Brain microvascular endothelial cell (primary cell): ENCODE measurements at regions not wholly inside any gene's neighbourhood (a gene's known extent, or its start where the extent isn't known, plus 50 kb on each side); places are given as distances from the start of the nearest gene placed in this dataset.

Experiments
- DNase-seq: peaks from one replicate; pipeline ENCODE4 v3.0.0-alpha.2; 2020
- H3K27ac ChIP-seq: fragments of 250-450 bp; sonication (Bioruptor Pico); 2 replicates; pipeline ENCODE4 v1.5.1; 2020; ENCODE audit warnings: mild to moderate bottlenecking, moderate library complexity
- H3K27me3 ChIP-seq: fragments of 250-450 bp; sonication (Bioruptor Pico); replicated peaks from 2 replicates; pipeline ENCODE4 v1.5.1; 2020; ENCODE audit warnings: mild to moderate bottlenecking
- H3K36me3 ChIP-seq: fragments of 250-450 bp; sonication (Bioruptor Pico); replicated peaks from 2 replicates; pipeline ENCODE4 v1.5.1; 2020; ENCODE audit warnings: mild to moderate bottlenecking
- H3K4me3 ChIP-seq: 2 replicates; pipeline ENCODE4 v1.5.1; 2011; ENCODE audit warnings: low read depth, mild to moderate bottlenecking, control low read depth, low read length, moderate library complexity
- in situ Hi-C: cut with HindIII; loops from 2 replicates; pipeline ENCODE4 v1.10.0; 2017; ENCODE audit warnings: low sequenced_read_pairs, low pct_ligation_motif_present
- TF ChIP-seq, protein P1 (sequence below): IDR thresholded peaks from 2 replicates; pipeline ENCODE4 v1.5.1; 2011; ENCODE audit warnings: low read depth, mild to moderate bottlenecking, moderate library complexity, low read length, control low read depth, inconsistent platforms; ENCODE audit errors: missing control alignments

DNA sequence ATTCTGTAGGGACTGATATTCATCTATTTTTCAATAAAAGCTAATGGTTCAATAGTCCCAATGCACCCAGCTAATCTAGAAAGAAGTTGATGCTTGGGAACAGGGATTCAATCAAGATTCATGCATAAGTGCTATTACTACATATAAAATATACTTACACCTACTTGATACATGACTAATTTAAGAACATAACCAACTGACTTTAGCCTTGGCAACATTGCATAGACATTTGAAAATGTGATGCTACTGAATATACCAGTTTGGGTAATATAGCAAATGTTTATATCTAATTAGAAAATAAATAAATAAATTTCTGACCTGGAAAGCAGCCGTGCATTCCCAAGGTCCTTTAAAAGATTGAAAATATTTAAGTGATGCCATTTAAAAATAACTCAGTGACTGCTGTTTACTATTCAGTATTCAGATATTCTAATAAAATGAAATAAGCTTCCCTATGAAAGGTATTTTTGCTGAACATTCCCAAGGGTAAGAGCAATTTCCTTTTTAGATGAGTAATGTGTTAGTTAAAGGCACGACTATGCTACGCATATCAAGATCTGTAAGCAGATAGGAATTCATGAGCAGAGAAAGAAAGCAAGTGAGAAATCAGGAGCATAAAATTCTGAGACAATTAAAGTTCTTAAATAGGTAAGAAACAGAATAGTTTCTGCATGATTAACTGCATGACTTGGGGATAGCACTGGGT is 160.6 kb upstream of the SYT1 start:
- in situ Hi-C loops = no loop called here
- TF ChIP-seq, protein P1, sequence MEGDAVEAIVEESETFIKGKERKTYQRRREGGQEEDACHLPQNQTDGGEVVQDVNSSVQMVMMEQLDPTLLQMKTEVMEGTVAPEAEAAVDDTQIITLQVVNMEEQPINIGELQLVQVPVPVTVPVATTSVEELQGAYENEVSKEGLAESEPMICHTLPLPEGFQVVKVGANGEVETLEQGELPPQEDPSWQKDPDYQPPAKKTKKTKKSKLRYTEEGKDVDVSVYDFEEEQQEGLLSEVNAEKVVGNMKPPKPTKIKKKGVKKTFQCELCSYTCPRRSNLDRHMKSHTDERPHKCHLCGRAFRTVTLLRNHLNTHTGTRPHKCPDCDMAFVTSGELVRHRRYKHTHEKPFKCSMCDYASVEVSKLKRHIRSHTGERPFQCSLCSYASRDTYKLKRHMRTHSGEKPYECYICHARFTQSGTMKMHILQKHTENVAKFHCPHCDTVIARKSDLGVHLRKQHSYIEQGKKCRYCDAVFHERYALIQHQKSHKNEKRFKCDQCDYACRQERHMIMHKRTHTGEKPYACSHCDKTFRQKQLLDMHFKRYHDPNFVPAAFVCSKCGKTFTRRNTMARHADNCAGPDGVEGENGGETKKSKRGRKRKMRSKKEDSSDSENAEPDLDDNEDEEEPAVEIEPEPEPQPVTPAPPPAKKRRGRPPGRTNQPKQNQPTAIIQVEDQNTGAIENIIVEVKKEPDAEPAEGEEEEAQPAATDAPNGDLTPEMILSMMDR = no peak
- peak; percentile 56 for DNase-seq
- Histone ChIP-seq H3K27ac (peak overlapping the region; percentile 36), H3K36me3 (no peaks in the 10 kb centered on the region), H3K4me3 (no peak overlapping the region), H3K27me3 (no peaks in the 10 kb centered on the region)

GRCh38 chr12:78711954-78712353 is 152.6 kb upstream of the SYT1 start:
- TF ChIP-seq, protein P1 = no peak
- H3K27me3 ChIP-seq = no peaks in the 10 kb centered on the region

DNA sequence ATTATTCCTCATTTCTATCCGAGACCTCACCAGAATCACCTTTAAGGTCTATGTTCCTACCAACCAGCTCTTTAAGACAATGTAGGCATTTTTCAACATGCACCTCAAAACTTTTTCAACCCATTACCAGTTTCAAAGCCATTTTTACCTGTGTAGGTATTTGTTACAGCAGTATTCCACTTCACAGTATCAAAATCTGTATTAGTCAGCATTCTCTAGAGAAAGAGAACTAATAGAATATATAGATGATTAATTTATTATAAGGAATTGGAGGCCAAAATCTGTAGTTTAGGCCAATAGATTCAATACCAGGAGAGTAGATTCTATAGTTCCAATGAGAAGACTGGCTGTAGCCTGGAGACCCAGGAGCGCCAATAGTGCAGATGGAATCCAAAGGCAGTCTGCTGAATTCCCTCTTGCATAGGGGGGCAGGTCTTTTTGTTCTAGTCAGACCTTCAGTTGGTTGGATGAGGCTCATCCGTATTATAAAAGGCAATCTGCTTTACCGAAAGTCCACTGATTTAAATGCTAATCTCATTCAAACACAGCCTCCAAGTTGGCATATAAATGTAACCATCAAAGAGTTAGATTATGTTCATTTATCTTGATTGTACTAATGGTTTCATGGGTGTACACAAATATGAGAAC is 151.6 kb upstream of the SYT1 start:
- TF ChIP-seq, protein P1 = no peak
- Histone ChIP-seq H3K27ac (no peak overlapping the region), H3K4me3 (no peak overlapping the region), H3K36me3 (no peaks in the 10 kb centered on the region), H3K27me3 (no peaks in the 10 kb centered on the region)
- in situ Hi-C loops = no loop called here
- no peak for DNase-seq

More at GRCh38 chr12:78711954-78712353, 152.6 kb upstream of the SYT1 start:
- H3K27ac ChIP-seq = no peak overlapping the region
- H3K4me3 ChIP-seq = no peak overlapping the region
- DNase-seq = no peak
- in situ Hi-C loops = no loop called here
- no peaks in the 10 kb centered on the region for H3K36me3 ChIP-seq

GRCh38 chr12:78719721-78720120 is 144.9 kb upstream of the SYT1 start:
- Histone ChIP-seq H3K4me3 (no peak overlapping the region), H3K36me3 (no peaks in the 10 kb centered on the region), H3K27ac (no peak overlapping the region), H3K27me3 (no peaks in the 10 kb centered on the region)
- peak; percentile 4 for DNase-seq
- in situ Hi-C loops = no loop called here
- TF ChIP-seq, protein P1 = no peak

DNA sequence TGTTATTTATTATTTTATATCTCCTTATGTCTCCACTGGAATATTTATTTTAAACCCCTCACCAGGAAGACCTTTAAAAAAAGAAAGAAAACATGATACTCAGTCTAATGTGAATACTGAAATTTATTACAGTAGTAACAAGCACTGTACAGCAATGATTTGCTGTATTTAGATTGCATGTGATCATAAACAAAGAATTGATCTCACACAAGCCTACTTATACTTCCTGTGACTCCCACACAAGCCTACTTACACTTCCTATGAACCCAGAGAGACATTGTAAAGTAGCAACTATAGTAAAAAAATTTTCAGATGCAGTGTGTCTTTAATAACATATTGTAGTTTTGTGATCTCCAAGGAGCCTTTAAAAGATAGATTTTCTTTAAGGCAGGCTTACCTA is 142.7 kb upstream of the SYT1 start:
- no peak for DNase-seq
- Histone ChIP-seq H3K4me3 (no peak overlapping the region), H3K36me3 (no peaks in the 10 kb centered on the region), H3K27ac (no peak overlapping the region), H3K27me3 (no peaks in the 10 kb centered on the region)
- TF ChIP-seq, protein P1 = no peak
- in situ Hi-C loops = no loop called here
